ENCODE measurements at regions not wholly inside any gene's neighbourhood (a gene's known extent, or its start where the extent isn't known, plus 50 kb on each side); places are given as distances from the start of the nearest gene placed in this dataset.
"Not testable (repeated sequence)": the region's sequence is repeated elsewhere in the genome, so short reads cannot be mapped to it uniquely, and the experiment has no call there.

DNA sequence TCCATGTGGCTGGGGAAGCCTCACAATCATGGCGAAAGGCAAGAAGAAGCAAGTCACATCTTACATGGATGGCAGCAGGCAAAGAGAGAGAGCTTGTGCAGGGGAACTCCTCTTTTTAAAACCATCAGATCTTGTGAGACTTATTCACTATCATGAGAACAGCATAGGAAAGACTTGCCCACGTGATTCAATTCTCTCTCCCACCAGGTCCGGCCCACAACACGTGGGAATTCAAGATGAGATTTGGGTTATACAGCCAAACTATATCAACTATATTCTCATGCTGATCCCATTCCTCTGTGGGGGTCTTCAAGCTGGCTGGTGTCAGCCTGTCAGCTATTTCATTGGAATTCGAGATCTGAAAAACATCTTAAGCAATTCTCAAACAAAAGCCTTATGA is 56.7 kb upstream of the RBM24 start:
- not testable (repeated sequence) for H3K27ac Mint-ChIP-seq; H3K4me3 ChIP-seq; H3K36me3 Mint-ChIP-seq (ENCODE audit: low read depth); H3K27me3 ChIP-seq (ENCODE audit: insufficient read depth); H3K4me1 Mint-ChIP-seq; ATAC-seq; H4K20me1 ChIP-seq (replicated peaks; ENCODE audit: insufficient read depth); H3K4me3 Mint-ChIP-seq; H3F3A ChIP-seq (replicated peaks; ENCODE audit: low read depth); DNase-seq (ENCODE audit: low spot score); H3K27me3 Mint-ChIP-seq (ENCODE audit: insufficient read depth, low read depth, poor library complexity); H3K79me2 ChIP-seq (replicated peaks; ENCODE audit: insufficient read depth); H3K9me3 Mint-ChIP-seq; H3K4me2 ChIP-seq; H3K36me3 ChIP-seq (ENCODE audit: insufficient read depth); H3K27ac ChIP-seq (ENCODE audit: low read depth); H2AFZ ChIP-seq; H3K4me1 ChIP-seq (ENCODE audit: insufficient read depth)
- peaks cover 12% of the 10 kb centered on the region for H3K9me2 ChIP-seq (ENCODE audit: insufficient read depth)

DNA sequence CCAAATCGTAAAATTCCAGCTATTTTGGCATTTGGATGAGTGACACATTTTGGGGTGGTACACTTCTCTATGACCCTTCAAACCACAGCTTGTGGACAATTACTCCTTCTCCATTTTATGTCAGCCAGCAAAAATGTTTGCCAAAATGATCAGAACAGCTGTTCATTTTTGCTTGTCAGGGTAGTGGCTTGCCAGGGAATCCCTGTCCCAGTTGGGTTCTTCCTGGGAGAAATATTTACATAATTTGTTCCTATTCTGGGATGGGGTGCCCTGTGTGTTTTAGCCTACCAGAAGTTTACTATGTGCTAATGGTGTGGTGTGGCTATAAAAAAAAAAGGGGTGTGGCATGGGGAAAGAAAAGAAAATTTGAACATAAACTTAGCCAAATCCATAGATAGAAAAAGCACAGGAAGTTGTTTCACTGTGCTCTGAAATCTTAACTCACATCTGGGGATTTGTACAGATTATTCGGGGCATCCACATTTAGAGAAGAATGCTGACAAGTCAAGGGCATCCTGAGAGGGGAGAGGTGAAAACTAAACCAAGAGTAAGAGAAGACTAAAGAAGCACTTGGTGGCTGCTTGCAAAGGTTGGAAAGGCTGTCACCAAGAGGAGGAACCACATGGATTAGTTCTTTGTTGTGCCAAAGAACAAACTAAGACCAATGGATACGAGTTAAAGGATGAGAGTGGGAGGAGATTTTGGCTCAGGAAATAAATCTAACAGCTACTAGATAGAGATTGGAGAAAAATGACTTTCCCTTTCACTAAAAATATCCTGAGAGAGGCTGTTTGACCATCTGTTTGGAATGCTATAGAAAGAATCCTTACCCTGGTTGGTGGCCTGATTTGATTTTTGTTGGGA is 55.2 kb upstream of the RBM24 start:
- Histone ChIP-seq H4K20me1 (replicated peaks; ENCODE audit: insufficient read depth) (no peaks in the 10 kb centered on the region), H3K79me2 (replicated peaks; ENCODE audit: insufficient read depth) (no peaks in the 10 kb centered on the region), H3K27ac (ENCODE audit: low read depth) (no peak overlapping the region), H3F3A (replicated peaks; ENCODE audit: low read depth) (no peaks in the 10 kb centered on the region), H3K36me3 (ENCODE audit: insufficient read depth) (no peaks in the 10 kb centered on the region), H2AFZ (no peak overlapping the region), H3K9me2 (ENCODE audit: insufficient read depth) (0 out of 2 replicates have a peak, but pooled peaks cover 4% of the 10 kb centered on the region), H3K4me1 (ENCODE audit: insufficient read depth) (no peaks in the 10 kb centered on the region), H3K4me3 (no peak overlapping the region), H3K27me3 (ENCODE audit: insufficient read depth) (no peaks in the 10 kb centered on the region), H3K4me2 (no peak overlapping the region)
- Mint-ChIP-seq H3K4me3 (no peak overlapping the region), H3K4me1 (peaks cover 4% of the 10 kb centered on the region; the same call in 2 of the 3 replicates), H3K27me3 (ENCODE audit: insufficient read depth, low read depth, poor library complexity) (peaks cover 2% of the 10 kb centered on the region), H3K27ac (no peak overlapping the region), H3K9me3 (peaks cover 9% of the 10 kb centered on the region), H3K36me3 (ENCODE audit: low read depth) (peaks cover 5% of the 10 kb centered on the region; the same call in 1 of the 3 replicates)
- DNase-seq (ENCODE audit: low spot score) (no peak), ATAC-seq (no peak)
- no peak for TF ChIP-seq ZNF114 (CRISPR knock-in tag; IDR thresholded peaks at IDR 0.05)
- no peak for TF ChIP-seq REST (IDR thresholded peaks at IDR 0.05; ENCODE audit: unreplicated experiment)
- TF ChIP-seq EZH2phosphoT487 (IDR thresholded peaks at IDR 0.05; ENCODE audit: unreplicated experiment), result no peak
- no peak for TF ChIP-seq ETS1 (IDR thresholded peaks at IDR 0.05)
- TF ChIP-seq, protein P1, sequence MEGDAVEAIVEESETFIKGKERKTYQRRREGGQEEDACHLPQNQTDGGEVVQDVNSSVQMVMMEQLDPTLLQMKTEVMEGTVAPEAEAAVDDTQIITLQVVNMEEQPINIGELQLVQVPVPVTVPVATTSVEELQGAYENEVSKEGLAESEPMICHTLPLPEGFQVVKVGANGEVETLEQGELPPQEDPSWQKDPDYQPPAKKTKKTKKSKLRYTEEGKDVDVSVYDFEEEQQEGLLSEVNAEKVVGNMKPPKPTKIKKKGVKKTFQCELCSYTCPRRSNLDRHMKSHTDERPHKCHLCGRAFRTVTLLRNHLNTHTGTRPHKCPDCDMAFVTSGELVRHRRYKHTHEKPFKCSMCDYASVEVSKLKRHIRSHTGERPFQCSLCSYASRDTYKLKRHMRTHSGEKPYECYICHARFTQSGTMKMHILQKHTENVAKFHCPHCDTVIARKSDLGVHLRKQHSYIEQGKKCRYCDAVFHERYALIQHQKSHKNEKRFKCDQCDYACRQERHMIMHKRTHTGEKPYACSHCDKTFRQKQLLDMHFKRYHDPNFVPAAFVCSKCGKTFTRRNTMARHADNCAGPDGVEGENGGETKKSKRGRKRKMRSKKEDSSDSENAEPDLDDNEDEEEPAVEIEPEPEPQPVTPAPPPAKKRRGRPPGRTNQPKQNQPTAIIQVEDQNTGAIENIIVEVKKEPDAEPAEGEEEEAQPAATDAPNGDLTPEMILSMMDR (conservative IDR thresholded peaks at IDR 0.05; ENCODE audit: low read depth in 2 of 2), result no peak
- no peak for TF ChIP-seq NANOG (IDR thresholded peaks at IDR 0.05; ENCODE audit: borderline replicate concordance)
- no peak for TF ChIP-seq ZNF462 (CRISPR knock-in tag; IDR thresholded peaks at IDR 0.05)
- TF ChIP-seq STAT1 (IDR thresholded peaks at IDR 0.05; ENCODE audit: unreplicated experiment), result no peak
